ENCODE measurements at regions not wholly inside any gene's neighbourhood (a gene's known extent, or its start where the extent isn't known, plus 50 kb on each side); places are given as distances from the start of the nearest gene placed in this dataset.

- H3K4me1 Mint-ChIP-seq: no peaks in the 10 kb centered on the region
- peaks cover 15% of the 10 kb centered on the region for H3K9me3 Mint-ChIP-seq
- H3K27ac Mint-ChIP-seq: no peak overlapping the region
Observed at GRCh38 chr21:24280596-24280995, 1326.7 kb downstream of the MRPL39 start.

GRCh38 chr21:24278711-24279110, 1328.6 kb downstream of the MRPL39 start:
- Mint-ChIP-seq H3K4me3 (no peak overlapping the region), H3K4me1 (no peaks in the 10 kb centered on the region), H3K27ac (no peak overlapping the region), H3K36me3 (ENCODE audit: low read depth) (no peaks in the 10 kb centered on the region), H3K9me3 (peaks cover 15% of the 10 kb centered on the region), H3K27me3 (ENCODE audit: low read depth) (no peaks in the 10 kb centered on the region)
- TF ChIP-seq, protein P1, sequence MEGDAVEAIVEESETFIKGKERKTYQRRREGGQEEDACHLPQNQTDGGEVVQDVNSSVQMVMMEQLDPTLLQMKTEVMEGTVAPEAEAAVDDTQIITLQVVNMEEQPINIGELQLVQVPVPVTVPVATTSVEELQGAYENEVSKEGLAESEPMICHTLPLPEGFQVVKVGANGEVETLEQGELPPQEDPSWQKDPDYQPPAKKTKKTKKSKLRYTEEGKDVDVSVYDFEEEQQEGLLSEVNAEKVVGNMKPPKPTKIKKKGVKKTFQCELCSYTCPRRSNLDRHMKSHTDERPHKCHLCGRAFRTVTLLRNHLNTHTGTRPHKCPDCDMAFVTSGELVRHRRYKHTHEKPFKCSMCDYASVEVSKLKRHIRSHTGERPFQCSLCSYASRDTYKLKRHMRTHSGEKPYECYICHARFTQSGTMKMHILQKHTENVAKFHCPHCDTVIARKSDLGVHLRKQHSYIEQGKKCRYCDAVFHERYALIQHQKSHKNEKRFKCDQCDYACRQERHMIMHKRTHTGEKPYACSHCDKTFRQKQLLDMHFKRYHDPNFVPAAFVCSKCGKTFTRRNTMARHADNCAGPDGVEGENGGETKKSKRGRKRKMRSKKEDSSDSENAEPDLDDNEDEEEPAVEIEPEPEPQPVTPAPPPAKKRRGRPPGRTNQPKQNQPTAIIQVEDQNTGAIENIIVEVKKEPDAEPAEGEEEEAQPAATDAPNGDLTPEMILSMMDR (IDR thresholded peaks at IDR 0.05; ENCODE audit: unreplicated experiment in 3 of 3): no peak

More at GRCh38 chr21:24280596-24280995, 1326.7 kb downstream of the MRPL39 start:
- Mint-ChIP-seq H3K36me3 (ENCODE audit: low read depth) (no peaks in the 10 kb centered on the region), H3K4me3 (no peak overlapping the region), H3K27me3 (ENCODE audit: low read depth) (no peaks in the 10 kb centered on the region)
- TF ChIP-seq, protein P1 (IDR thresholded peaks at IDR 0.05; ENCODE audit: unreplicated experiment in 3 of 3): no peak

DNA sequence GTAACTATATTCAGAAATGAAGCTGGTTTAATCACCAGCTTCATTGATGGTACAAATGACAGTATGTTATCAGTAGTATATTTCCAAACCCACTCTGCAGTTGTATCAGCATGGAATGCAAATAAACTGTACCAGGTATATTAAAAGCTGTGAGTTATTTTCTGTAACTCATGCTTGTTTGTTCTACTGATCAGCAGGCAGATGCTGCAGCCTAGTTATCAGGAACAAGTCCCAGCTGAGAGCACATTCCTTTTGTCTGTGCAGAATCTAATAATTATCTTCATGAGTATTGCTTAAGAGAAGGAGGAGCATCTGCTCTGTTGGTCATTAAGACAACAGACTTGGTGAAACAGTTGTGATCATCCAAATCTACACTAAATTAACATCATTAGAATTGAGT, 1331.1 kb downstream of the MRPL39 start:
- Mint-ChIP-seq H3K4me3 (no peak overlapping the region), H3K4me1 (no peaks in the 10 kb centered on the region), H3K27ac (no peak overlapping the region), H3K27me3 (ENCODE audit: low read depth) (no peaks in the 10 kb centered on the region), H3K36me3 (ENCODE audit: low read depth) (no peaks in the 10 kb centered on the region), H3K9me3 (peaks cover 16% of the 10 kb centered on the region)
- TF ChIP-seq, protein P1 (IDR thresholded peaks at IDR 0.05; ENCODE audit: unreplicated experiment in 3 of 3): no peak

GRCh38 chr21:24275616-24276015, 1331.7 kb downstream of the MRPL39 start:
- Mint-ChIP-seq H3K4me3 (no peak overlapping the region), H3K27ac (no peak overlapping the region), H3K27me3 (ENCODE audit: low read depth) (no peaks in the 10 kb centered on the region), H3K4me1 (no peaks in the 10 kb centered on the region), H3K9me3 (peaks cover 22% of the 10 kb centered on the region), H3K36me3 (ENCODE audit: low read depth) (no peaks in the 10 kb centered on the region)
- TF ChIP-seq, protein P1 (IDR thresholded peaks at IDR 0.05; ENCODE audit: unreplicated experiment in 3 of 3): no peak

- Mint-ChIP-seq H3K4me1 (no peaks in the 10 kb centered on the region), H3K36me3 (ENCODE audit: low read depth) (no peaks in the 10 kb centered on the region), H3K4me3 (no peak overlapping the region), H3K27ac (no peak overlapping the region), H3K27me3 (ENCODE audit: low read depth) (no peaks in the 10 kb centered on the region), H3K9me3 (peaks cover 8% of the 10 kb centered on the region)
- TF ChIP-seq, protein P1 (IDR thresholded peaks at IDR 0.05; ENCODE audit: unreplicated experiment in 3 of 3): no peak
Observed at GRCh38 chr21:24272521-24272938, 1334.8 kb downstream of the MRPL39 start.

GRCh38 chr21:24265987-24266386, 1341.3 kb downstream of the MRPL39 start:
- TF ChIP-seq, protein P1 (IDR thresholded peaks at IDR 0.05; ENCODE audit: unreplicated experiment in 3 of 3): no peak
- Mint-ChIP-seq H3K36me3 (ENCODE audit: low read depth) (no peaks in the 10 kb centered on the region), H3K27ac (no peak overlapping the region)

More at GRCh38 chr21:24265987-24266386, 1341.3 kb downstream of the MRPL39 start:
- no peaks in the 10 kb centered on the region for H3K27me3 Mint-ChIP-seq (ENCODE audit: low read depth)
- no peaks in the 10 kb centered on the region for H3K4me1 Mint-ChIP-seq
- no peak overlapping the region for H3K4me3 Mint-ChIP-seq
- H3K9me3 Mint-ChIP-seq: peaks cover 5% of the 10 kb centered on the region

Data from nephron (organoid).